HG03095 (cell line): ENCODE measurements at regions not wholly inside any gene's neighbourhood (a gene's known extent, or its start where the extent isn't known, plus 50 kb on each side); places are given as distances from the start of the nearest gene placed in this dataset.
A peak's percentile ranks its signal among the peaks of the same experiment; 100 is the strongest.

Source experiments
- ATAC-seq: cut with Tn5 transposase; IDR thresholded peaks from one replicate; pipeline ENCODE4 v1.9.1; 2021; ENCODE audit warnings: moderate library complexity; ENCODE audit not compliant: unreplicated experiment

DNA sequence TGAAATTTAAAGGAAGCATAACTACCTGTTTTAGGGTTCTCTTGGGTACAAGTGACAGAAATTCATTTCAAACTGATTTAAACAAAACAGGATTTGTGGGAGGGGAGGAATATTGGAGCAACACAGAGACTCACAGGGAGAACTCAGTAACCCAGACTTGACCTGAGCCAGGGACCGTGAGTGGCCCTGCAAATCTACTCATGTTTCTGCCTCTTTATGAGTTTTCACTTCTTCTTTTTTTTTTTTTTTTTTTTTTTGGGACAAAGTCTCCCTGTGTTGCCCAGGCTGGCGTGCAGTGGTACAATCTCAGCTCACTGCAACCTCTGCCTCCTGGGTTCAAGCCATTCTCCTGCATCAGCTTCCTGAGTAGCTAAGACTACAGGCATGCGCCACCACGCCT lies 405.6 kb upstream of the ZNF608 start:
- peak; percentile 83 for ATAC-seq

DNA sequence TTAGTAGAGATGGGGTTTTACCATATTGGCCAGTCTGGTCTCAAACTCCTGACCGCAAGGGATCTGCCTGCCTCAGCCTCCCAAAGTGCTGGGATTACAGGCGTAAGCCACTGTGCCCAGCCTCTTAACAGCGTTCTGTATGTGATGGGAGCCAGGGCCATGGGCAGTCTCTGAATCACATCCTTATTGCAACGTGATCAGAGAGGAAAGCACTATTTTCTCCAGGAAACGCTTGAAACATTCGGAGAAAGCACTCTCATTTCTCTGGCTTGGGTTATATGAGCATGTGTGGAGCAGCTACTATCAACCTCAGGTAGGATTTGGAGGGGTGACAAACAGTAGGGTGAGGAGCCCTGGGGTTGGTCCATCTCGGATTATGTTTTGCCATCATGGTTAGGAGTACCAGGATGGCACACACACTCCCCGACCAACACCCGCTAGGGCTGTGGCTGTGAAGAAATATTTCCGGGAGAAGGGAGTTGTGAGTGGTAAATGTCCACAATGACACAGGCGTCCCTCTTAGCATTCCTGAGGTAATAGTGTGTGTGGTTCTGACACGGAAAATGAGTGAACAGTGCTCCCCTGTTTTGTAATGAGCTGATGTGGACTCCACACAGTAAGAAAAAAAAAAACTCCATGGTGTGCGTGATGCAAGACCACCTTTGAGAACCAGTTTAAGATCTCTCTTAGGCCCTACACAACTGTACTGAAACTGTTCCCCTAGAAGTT lies 406.2 kb upstream of the ZNF608 start:
- peak; percentile 23 for ATAC-seq

DNA sequence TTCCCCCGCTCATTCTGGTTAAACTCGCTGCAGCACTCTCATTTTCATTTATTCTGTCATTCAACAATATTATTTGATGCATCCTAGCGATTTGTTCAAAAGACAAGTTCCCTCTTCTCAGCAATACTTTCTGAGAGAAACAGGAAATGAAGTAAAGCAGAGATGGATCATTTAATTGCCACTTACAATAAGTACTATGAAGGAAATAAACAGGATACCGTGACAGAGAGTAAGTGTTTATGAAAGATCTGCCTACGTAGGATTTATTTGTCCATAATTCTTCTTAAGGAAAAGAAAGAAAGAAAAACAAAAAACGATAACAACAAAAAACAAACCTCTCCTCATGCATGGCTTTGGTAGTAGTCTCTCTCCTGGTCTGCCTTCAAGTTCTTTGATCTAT lies 406.8 kb upstream of the ZNF608 start:
- no peak for ATAC-seq

DNA sequence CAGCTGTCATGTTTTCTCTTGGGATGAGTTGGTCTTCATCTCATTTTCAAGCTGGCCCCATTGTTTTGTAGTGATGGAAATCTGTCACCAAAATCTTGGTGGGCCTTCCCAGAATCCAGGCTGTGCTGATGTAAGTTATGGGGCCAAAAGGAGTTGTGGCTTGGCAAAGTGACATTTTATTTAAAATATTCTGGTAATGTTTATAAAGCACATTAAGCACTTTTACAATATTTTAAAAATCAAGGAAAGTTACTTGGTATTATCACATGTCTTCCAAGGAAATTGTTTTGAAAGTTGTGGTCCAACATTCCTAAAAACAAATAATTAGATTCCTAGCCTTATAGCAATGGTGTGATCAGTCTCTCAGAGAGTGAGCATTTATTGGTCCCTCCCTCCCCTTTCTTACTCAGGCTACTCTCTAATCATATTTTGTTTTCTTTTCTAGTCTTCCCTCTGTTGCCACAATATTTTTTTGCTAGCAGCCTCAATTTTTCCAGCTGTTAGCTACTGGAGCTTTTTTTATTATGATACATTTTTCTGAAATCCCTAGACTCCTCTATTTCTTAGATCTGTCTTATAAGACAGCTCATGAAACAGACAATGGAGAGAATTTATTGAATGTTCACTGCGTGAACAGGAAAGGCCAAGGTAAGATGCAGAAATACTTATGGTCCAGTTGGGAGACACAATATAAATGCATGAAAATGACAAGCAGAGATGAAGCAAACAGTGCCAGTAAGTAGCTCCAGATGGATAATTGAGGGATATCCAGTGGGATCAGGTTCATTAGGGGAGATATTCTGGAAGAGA lies 408.1 kb upstream of the ZNF608 start:
- ATAC-seq: no peak

DNA sequence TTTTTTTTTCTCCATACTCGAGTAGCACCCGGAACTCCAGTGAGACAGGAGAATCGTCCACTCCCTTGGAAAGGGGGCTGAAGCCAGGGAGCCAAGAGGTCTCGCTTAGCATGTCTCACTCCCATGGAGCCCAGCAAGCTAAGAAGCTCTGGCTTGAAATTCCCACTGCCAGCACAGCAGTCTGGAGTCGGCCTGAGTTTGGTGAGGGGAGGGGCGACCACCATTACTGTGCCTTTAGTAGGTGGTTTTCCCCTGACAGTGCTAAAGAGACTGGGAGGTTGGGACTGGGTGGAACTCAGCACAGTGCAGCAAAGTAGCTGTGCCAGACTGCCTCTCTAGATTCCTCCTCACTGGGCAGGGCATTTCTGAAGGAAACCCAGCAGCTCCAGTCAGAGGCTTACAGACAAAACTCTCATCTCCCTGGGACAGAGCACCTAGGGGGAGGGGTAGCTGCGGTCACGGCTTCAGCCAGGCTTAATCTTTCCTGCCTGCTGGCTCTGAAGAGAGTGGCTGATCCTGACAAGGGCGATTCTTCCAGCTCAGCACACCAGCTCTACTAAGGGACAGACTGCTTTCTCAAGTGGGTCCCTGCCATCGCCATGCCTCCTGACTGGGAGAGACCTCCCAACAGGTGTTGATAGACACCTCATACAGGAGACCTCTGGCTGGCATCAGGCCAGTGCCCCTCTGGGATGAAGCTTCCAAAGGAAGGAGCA lies 414.5 kb upstream of the ZNF608 start:
- no peak for ATAC-seq

DNA sequence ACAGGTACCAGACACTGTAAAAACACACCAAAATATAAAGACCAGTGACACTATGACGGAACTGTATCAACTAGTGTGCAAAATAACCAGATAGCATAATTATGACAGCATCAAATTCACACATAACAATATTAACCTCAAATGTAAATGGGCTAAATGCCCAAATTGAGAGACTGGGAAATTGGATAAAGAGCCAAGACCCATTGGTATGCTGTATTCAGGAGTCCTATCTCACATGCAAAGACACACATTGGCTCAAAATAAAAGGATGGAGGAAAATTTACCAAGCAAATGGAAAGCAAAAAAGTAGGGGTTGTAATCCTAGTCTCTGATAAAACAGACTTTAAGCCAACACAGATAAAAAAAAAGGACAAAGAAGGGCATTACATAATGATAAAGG lies 416.3 kb upstream of the ZNF608 start:
- no peak for ATAC-seq

DNA sequence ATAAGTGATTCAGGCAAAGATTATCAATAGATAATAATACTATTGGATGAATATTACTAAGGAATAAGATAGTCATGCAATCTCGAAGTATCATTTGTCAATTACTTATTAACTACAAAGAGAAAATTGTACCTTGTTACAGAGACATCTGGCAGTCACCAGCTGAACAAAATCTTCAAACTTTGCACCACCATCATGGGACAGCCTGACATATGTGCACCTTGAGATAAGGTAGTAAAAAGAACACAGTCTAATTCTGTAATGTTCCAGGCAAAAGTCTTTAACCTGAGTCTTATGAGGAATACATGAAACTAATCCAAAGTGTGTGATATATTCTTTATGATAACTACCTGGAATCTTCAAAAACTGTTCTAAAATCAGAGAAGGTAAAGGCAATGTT lies 423.0 kb upstream of the ZNF608 start:
- ATAC-seq: no peak

DNA sequence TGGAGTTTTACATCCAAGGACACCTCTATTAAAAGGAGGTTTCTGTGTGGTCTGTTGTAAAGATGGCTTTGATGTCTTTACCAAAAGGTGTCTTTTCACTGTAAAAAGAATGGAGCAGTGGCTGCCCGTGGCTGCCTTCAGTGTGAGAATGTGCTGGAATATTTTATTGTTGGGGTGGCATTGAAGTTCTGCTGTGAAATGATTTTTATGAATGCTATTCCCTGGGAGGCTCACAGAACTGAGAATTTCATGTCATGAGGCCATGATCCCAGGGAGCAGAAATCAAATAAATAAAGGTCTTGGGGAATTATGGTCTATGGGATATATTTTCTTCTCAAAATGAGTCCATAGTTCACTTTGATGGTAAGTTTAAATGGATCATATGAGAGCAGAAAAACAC lies 425.2 kb upstream of the ZNF608 start:
- ATAC-seq: no peak

DNA sequence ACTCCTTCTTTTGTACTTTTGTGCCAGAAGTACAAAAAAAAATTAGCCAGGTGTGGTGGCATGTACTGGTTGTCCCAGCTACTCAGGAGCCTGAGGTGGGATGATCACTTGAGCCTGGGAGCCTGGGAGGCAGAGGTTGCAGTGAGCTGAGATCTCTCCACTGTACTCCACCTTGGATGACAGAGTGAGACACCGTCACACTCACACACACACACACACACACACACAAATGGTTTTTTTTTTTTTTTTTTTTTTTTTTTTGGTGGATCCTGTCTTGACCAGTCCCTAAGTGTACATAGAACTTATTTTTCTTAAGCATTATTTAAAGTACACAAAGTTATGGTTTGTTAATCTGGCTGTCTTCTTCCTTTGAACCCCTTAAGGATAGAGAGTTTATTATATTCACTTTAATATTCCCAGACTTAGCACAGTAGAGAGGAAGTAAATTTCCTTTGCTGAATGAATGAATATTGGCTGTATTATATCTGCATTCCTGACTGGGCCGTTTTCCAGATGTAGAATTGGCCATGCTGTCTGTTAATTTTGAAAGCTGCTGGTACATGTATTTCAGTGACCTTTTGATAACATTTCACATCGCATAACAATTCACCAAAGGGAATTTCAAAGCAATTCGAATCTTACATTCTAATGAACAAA lies 429.0 kb upstream of the ZNF608 start:
- ATAC-seq: no peak

DNA sequence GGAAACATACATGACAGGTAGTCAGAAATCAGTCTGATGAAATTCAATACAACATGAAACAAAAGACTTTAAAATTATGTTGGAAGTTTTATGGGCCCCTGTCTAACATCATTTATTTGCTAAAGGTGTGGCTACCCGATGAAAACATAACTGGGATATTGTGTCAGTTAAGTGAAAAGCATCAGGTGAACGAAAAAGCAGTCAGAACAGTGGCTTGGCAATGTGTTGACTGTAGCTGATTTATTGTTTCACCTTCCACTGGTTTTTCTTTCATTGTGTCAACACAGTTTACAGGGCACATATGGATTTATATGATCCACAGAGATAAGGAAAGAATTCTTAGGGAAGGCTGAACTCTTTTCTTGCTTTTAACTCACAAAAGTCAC lies 429.6 kb upstream of the ZNF608 start:
- ATAC-seq: no peak

DNA sequence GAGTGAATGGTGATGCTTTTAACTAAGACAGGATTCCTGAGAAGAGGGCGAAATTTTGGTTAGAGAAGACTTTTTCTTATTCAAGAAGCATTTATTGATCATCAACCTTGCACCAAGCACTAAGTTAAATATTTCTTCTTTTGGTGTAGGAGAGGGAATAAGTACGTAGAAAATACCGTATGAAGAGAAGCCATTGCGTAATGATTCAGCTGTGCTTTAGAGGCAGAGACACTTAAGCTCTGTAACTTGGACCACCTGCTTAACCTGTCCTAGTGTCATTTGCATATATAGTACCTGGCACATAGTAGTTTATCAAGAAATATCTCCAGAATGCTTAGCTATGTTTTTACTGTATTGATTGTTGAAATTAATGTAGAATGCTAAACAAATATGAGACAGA lies 430.9 kb upstream of the ZNF608 start:
- no peak for ATAC-seq

DNA sequence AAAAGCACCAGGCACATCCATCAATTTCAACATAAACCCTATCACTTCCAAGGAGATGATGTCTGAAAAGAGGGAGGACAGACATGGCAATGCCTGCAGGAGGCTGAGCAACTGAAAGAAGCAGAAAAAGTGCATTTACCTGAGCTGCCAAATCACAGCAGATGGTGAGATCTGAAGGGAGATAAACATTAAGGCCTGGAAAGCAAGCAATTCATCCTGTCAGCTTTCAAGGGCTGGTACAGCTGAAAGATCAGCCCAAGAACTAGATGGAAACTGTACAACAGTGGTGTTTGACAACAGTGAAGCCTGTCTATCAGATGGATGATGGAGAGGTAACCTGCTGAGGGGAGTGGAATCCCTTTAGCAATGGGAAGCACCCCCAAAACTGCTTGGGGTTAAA lies 433.2 kb upstream of the ZNF608 start:
- no peak for ATAC-seq

DNA sequence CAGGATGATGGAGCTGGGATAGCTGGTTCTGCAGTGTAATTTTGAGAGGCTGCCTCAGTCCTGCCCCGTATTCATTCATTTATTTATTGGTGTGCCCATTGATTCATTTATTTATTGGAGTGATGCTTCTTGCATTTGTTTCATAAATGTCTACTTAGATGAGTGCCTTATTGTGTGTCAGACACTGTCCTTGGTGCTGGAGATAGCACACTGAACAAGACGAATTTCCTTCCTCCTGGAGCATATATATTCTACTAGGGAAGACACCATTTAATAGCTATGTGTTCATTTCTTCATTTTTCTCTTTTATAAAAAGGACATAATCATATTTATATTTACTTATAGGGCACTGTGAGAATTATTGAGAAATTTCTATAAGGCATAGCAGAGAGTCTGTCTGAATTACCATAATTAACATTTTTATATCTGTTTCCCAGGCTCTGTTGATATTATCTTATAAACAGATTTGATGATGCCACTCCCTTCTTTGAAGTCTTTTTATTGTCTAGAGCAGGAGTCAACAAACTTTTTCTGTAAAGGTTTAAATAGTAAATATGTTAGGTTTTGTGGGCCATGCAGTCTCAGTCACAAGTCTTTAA lies 433.9 kb upstream of the ZNF608 start:
- no peak for ATAC-seq

DNA sequence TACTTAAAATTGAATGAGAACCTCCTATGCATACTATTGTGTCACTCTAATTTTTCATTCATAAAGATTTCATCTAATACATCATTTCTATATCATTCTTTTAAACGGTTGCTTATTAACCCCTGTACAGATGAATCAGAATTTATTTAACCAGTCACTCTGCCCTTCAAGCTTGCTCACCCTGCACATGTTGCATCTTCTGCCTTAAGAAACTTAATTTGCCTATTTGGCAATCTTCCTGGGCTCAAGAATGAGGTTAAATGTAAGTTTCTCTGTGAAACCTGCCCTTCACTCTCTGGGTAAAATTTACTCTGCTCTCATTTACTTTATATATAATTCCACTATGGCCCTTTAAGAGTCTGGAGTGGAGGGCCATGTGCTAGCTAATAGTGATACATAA lies 434.7 kb upstream of the ZNF608 start:
- ATAC-seq: no peak

DNA sequence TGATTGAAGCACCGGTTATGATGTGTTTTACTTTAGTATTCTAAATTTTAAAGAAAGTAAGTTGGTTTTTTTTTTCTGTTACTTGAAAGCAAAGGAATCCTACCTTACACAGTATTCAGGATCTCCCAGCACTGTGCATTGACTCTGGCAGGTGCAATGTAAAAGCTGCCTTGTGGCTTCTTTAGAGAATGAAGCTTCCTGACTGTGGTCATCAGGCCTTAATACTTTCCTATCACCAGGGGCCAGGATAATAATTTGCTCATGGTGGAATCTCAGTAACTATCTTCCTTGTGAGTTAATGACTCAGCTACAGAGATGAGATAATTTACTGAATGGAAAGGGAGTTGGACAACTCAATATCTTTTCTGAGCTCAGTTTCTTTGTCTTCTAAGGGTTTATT lies 435.5 kb upstream of the ZNF608 start:
- ATAC-seq: no peak

DNA sequence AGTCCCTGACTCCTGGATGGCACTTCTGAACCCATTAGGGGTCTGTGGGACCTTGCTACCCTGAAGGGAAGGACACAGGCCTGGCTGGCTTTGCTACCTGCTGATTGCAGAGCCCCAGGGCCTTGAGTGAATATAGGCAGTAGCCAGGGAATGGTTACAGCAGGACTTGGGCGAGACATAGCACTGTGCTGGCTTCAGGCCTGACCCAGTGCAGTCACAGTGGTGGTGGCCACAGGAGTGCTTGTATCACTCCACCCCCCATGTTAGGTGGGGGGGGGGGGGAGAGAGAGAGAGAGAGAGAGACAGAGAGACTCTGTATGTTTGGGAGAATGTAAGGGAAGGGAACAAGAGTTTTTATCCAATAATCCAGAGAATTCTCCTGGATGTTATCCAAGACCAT lies 439.3 kb upstream of the ZNF608 start:
- no peak for ATAC-seq

DNA sequence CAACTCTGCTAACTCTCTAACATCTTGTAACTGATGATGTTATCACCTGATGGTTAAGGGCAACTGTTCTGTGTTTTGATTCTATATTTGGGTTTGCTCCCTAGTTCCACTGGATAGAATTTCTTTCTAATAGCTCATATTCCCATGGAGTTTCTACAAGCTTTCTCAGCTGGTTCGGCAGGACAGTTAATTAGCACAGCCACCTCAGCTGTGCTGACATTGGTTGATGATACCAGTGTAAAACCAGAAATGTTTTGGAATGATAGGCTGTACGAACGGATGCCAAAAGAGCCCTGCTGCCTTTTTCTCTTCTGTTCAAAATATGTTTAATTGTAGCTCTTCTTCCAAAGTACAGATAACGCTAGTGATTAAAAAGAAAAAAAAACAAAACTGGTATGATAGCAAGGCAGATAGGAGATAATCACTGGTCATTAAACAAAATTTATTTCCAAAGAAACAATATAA lies 440.5 kb upstream of the ZNF608 start:
- ATAC-seq: no peak

DNA sequence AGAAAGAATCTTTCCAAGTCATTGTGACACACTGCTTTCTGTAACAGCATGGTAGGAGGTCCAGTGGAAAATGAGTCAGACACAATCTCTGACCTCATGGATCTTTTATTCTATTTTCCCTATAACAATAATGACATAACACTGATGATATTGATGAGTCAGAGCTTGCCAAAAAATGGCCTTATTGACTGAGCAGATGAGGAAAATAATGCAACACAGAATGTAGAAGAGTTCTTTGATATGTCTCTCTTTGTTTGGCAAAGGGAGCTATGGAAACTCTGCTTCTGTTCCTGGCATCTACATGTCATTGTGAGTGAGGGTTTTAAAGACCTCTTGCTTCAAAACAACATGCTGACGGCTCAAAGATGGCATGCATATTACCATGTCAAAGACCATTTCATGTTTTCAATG lies 443.1 kb upstream of the ZNF608 start:
- no peak for ATAC-seq

DNA sequence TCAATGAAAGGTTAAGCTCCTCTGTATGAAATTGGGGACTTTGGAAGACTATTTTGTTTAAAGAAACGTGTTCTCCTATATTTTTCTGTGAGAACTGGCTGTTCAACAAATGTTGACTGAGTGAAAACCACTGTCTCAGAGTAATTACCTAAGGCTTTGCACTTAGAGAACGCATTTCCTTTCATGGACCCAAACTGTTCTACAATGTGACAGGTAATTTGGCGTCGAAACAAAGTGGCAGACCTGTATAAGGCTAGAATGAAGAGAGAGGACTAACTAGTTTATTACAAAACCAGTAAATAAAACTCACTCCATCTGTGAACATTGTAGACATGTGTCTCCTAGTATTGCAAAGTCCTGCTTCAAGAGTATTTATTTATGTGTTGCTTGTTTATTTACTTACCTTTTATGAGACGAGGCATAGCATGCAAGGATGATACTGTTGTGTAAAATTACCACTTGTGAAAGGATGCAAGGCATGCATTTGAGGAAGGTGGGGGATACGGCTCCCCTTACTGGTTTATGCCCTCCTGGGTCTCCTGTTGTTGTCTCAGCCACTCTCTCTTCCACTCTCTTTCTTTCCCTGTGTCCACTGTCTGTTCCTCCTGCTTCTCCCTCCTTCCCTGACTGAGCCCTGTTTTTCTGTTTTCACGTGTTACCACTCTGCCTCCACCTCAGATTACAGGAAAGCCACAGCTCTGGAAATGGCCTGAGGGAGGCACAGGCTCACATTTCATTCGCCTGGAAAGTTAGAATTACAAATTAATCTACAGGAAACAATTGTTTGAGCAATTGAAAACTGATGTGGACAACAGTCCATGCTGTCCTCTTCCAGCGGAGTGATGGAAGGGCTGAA lies 444.0 kb upstream of the ZNF608 start:
- no peak for ATAC-seq

DNA sequence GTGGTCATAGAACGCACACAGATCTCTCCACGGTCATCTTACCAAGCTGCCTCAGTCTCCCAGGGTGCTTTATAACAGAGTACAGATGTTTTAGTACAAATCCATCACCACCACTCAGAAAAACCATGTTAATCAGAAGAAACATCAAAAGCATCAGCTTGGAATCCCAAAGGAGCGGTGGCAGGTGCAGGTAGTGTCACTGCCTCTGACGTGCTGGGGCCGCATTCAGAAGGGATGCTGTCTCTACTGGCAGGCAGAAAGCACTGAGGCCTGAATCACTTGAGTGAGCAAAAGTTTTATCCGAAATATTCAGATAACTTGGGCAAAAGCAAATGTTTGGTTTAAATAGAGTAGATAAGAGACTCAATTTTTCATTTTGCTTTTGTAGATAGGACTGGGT lies 448.4 kb upstream of the ZNF608 start:
- no peak for ATAC-seq
